ENCODE measurements at regions not wholly inside any gene's neighbourhood (a gene's known extent, or its start where the extent isn't known, plus 50 kb on each side); places are given as distances from the start of the nearest gene placed in this dataset.

GRCh38 chr17:14688134-14688533 lies 387.3 kb downstream of the HS3ST3B1 start:
- DNase-seq (ENCODE audit: low read depth in 3 of 3, low spot score in 1 of 3), result no peak

- no peak for DNase-seq (ENCODE audit: low read depth in 3 of 3, low spot score in 1 of 3)
These were observed 371.9 kb downstream of the HS3ST3B1 start for GRCh38 chr17:14672830-14673229.

GRCh38 chr17:14670861-14671260 lies 370.0 kb downstream of the HS3ST3B1 start:
- DNase-seq (ENCODE audit: low read depth in 3 of 3, low spot score in 1 of 3), result no peak

- no peak for DNase-seq (ENCODE audit: low read depth in 3 of 3, low spot score in 1 of 3)
These were observed 363.6 kb downstream of the HS3ST3B1 start for GRCh38 chr17:14664511-14664910.

GRCh38 chr17:14641117-14641516 lies 340.2 kb downstream of the HS3ST3B1 start:
- no peak for DNase-seq (ENCODE audit: low read depth in 3 of 3, low spot score in 1 of 3)

GRCh38 chr17:14637260-14637659 lies 336.4 kb downstream of the HS3ST3B1 start:
- DNase-seq (ENCODE audit: low read depth in 3 of 3, low spot score in 1 of 3), result no peak

GRCh38 chr17:14630621-14631020 lies 329.7 kb downstream of the HS3ST3B1 start:
- DNase-seq (ENCODE audit: low read depth in 3 of 3, low spot score in 1 of 3), result no peak

- no peak for DNase-seq (ENCODE audit: low read depth in 3 of 3, low spot score in 1 of 3)
These were observed 329.2 kb downstream of the HS3ST3B1 start for GRCh38 chr17:14630046-14630445.

GRCh38 chr17:14622615-14623101 lies 321.8 kb downstream of the HS3ST3B1 start:
- no peak for DNase-seq (ENCODE audit: low read depth in 3 of 3, low spot score in 1 of 3)

- no peak for DNase-seq (ENCODE audit: low read depth in 3 of 3, low spot score in 1 of 3)
These were observed 321.1 kb downstream of the HS3ST3B1 start for GRCh38 chr17:14621826-14622614.

GRCh38 chr17:14619821-14620220 lies 318.9 kb downstream of the HS3ST3B1 start:
- no peak for DNase-seq (ENCODE audit: low read depth in 3 of 3, low spot score in 1 of 3)

GRCh38 chr17:14616528-14616927 lies 315.6 kb downstream of the HS3ST3B1 start:
- DNase-seq (ENCODE audit: low read depth in 3 of 3, low spot score in 1 of 3), result no peak

GRCh38 chr17:14605267-14605599 lies 304.4 kb downstream of the HS3ST3B1 start:
- no peak for DNase-seq (ENCODE audit: low read depth in 3 of 3, low spot score in 1 of 3)

GRCh38 chr17:14604591-14605266 lies 303.8 kb downstream of the HS3ST3B1 start:
- no peak for DNase-seq (ENCODE audit: low read depth in 3 of 3, low spot score in 1 of 3)

- DNase-seq (ENCODE audit: low read depth in 3 of 3, low spot score in 1 of 3), result no peak
These were observed 295.3 kb downstream of the HS3ST3B1 start for GRCh38 chr17:14596224-14596623.

- DNase-seq (ENCODE audit: low read depth in 3 of 3, low spot score in 1 of 3), result no peak
These were observed 294.8 kb downstream of the HS3ST3B1 start for GRCh38 chr17:14595656-14596055.

- no peak for DNase-seq (ENCODE audit: low read depth in 3 of 3, low spot score in 1 of 3)
These were observed 293.8 kb downstream of the HS3ST3B1 start for GRCh38 chr17:14594690-14595089.

GRCh38 chr17:14593956-14594355 lies 293.1 kb downstream of the HS3ST3B1 start:
- no peak for DNase-seq (ENCODE audit: low read depth in 3 of 3, low spot score in 1 of 3)

GRCh38 chr17:14590459-14591250 lies 289.8 kb downstream of the HS3ST3B1 start:
- DNase-seq (ENCODE audit: low read depth in 3 of 3, low spot score in 1 of 3), result no peak

- no peak for DNase-seq (ENCODE audit: low read depth in 3 of 3, low spot score in 1 of 3)
These were observed 284.2 kb downstream of the HS3ST3B1 start for GRCh38 chr17:14585099-14585498.

- DNase-seq (ENCODE audit: low read depth in 3 of 3, low spot score in 1 of 3), result no peak
These were observed 282.1 kb downstream of the HS3ST3B1 start for GRCh38 chr17:14582996-14583395.
